ENCODE measurements at regions not wholly inside any gene's neighbourhood (a gene's known extent, or its start where the extent isn't known, plus 50 kb on each side); places are given as distances from the start of the nearest gene placed in this dataset.

DNA sequence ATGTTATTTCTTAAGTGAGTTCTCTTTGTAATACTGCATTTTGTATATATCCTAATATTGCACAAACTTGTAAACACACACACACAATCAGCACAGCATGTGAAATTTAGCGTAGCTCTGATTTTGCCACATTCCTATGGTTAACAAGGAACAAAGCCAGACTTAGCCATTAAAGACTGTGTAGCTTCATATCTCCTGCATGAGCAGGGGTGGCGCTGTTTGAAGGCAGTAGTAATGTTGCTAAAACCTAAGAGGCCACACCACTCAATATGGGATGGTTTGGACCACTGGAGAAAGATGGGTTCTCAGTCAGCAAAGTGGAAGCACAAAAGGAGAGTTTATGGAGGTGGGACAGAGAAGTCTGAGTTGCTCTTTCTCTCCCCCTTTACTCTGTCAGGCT lies 61.1 kb upstream of the RND3 start:
- TF ChIP-seq CTCF (IDR thresholded peaks at IDR 0.05; ENCODE audit: low read depth, low read length): peak; percentile 55
- no peak for TF ChIP-seq EZH2phosphoT487 (IDR thresholded peaks at IDR 0.05; ENCODE audit: low read depth)

Data from OCI-LY3 (cell line).